ENCODE measurements at regions not wholly inside any gene's neighbourhood (a gene's known extent, or its start where the extent isn't known, plus 50 kb on each side); places are given as distances from the start of the nearest gene placed in this dataset.

DNA sequence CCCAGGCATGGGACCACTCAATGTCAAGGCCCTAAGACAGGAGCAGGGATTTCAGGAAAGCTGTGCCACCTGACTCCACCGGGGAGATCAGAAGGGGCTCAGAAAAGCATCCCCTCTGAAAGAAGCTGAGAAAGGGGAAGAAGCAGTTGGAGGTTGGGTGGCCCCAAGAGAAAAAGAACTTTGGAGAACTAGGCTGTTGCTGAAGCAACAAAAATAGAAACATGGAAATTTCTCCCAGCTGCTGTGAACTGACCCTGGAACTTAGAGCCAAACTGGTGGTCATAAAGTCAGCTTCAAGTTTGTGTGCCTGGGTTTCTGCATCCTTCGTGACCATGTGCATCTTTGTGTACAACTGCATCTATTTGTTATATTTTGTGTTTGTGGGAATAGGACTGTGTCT, 534.5 kb downstream of the MAFB start:
- H3K4me1 Mint-ChIP-seq (ENCODE audit: low read depth, unreplicated experiment) = no peaks in the 10 kb centered on the region

GRCh38 chr20:40148886-40149285, 540.1 kb downstream of the MAFB start:
- no peak overlapping the region for H3K4me3 Mint-ChIP-seq (ENCODE audit: unreplicated experiment)
- no peak for TF ChIP-seq CTCF (IDR thresholded peaks at IDR 0.05; ENCODE audit: partially characterized antibody, unreplicated experiment)
- H3K27ac Mint-ChIP-seq (ENCODE audit: unreplicated experiment) = no peak overlapping the region
- peaks cover 6% of the 10 kb centered on the region for H3K27me3 Mint-ChIP-seq (ENCODE audit: unreplicated experiment)
- H3K9me3 Mint-ChIP-seq (ENCODE audit: unreplicated experiment) = peaks cover 5% of the 10 kb centered on the region
- no peaks in the 10 kb centered on the region for H3K4me1 Mint-ChIP-seq (ENCODE audit: low read depth, unreplicated experiment)
- peaks cover 6% of the 10 kb centered on the region for H3K36me3 Mint-ChIP-seq (ENCODE audit: unreplicated experiment)
- no peak for DNase-seq

More for the DNA sequence above, 534.5 kb downstream of the MAFB start:
- no peaks in the 10 kb centered on the region for H3K36me3 Mint-ChIP-seq (ENCODE audit: unreplicated experiment)
- H3K27me3 Mint-ChIP-seq (ENCODE audit: unreplicated experiment) = peaks cover 4% of the 10 kb centered on the region
- no peak overlapping the region for H3K27ac Mint-ChIP-seq (ENCODE audit: unreplicated experiment)
- no peak for DNase-seq
- no peak overlapping the region for H3K4me3 Mint-ChIP-seq (ENCODE audit: unreplicated experiment)
- H3K9me3 Mint-ChIP-seq (ENCODE audit: unreplicated experiment) = peaks cover 3% of the 10 kb centered on the region
- no peak for TF ChIP-seq CTCF (IDR thresholded peaks at IDR 0.05; ENCODE audit: partially characterized antibody, unreplicated experiment)

DNA sequence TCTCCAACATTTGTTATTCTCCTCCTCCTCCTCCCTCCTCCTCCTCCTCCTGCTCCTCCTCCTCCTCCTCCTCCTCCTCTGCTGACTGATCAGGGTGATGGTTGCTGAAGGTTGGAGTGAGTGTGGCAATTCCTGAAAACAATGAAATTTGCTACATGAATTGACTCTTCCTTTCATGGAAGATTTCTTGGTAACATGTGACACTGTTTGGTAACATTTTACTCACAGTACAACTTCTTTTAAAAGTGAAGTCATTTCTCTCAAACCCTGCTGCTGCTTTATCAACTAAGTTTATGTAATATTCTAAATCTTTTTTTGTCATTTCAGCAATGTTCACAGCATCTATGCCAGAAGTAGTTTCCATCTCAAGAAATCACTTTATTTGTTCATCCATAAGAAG, 543.0 kb downstream of the MAFB start:
- H3K4me1 Mint-ChIP-seq (ENCODE audit: low read depth, unreplicated experiment) = no peaks in the 10 kb centered on the region
- H3K9me3 Mint-ChIP-seq (ENCODE audit: unreplicated experiment) = peaks cover 5% of the 10 kb centered on the region

DNA sequence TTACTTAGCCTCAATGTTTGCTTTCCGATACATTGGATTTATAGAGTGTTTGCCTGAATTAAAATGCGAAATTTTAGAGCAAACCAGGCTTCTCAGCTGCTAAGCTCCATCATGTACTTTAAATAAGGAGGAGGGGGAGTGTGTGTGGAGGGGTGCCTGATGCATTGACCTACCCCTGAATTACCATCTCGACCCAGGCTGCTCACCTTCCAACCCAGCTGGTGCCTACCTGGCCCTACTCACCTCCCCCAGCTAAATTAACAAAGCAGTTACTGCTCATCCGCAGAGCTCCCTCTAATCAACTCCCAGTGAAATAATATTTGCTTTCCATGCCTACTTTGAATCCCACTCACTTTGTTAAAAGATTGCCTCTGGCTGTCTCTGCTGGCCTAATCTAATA, 544.5 kb downstream of the MAFB start:
- Mint-ChIP-seq H3K36me3 (ENCODE audit: unreplicated experiment) (peaks cover 6% of the 10 kb centered on the region), H3K27me3 (ENCODE audit: unreplicated experiment) (peaks cover 4% of the 10 kb centered on the region), H3K4me1 (ENCODE audit: low read depth, unreplicated experiment) (no peaks in the 10 kb centered on the region), H3K4me3 (ENCODE audit: unreplicated experiment) (no peak overlapping the region), H3K9me3 (ENCODE audit: unreplicated experiment) (peaks cover 3% of the 10 kb centered on the region), H3K27ac (ENCODE audit: unreplicated experiment) (no peak overlapping the region)
- no peak for TF ChIP-seq CTCF (IDR thresholded peaks at IDR 0.05; ENCODE audit: partially characterized antibody, unreplicated experiment)
- no peak for DNase-seq

More for the DNA sequence above, 543.0 kb downstream of the MAFB start:
- no peak for TF ChIP-seq CTCF (IDR thresholded peaks at IDR 0.05; ENCODE audit: partially characterized antibody, unreplicated experiment)
- H3K4me3 Mint-ChIP-seq (ENCODE audit: unreplicated experiment) = no peak overlapping the region
- H3K27me3 Mint-ChIP-seq (ENCODE audit: unreplicated experiment) = peaks cover 4% of the 10 kb centered on the region
- H3K27ac Mint-ChIP-seq (ENCODE audit: unreplicated experiment) = no peak overlapping the region
- DNase-seq = no peak
- H3K36me3 Mint-ChIP-seq (ENCODE audit: unreplicated experiment) = peaks cover 6% of the 10 kb centered on the region

GRCh38 chr20:40134176-40134575, 554.9 kb downstream of the MAFB start:
- H3K4me3 Mint-ChIP-seq (ENCODE audit: unreplicated experiment) = no peak overlapping the region
- no peaks in the 10 kb centered on the region for H3K4me1 Mint-ChIP-seq (ENCODE audit: low read depth, unreplicated experiment)
- H3K27ac Mint-ChIP-seq (ENCODE audit: unreplicated experiment) = no peak overlapping the region
- DNase-seq = no peak
- no peak for TF ChIP-seq CTCF (IDR thresholded peaks at IDR 0.05; ENCODE audit: partially characterized antibody, unreplicated experiment)
- H3K36me3 Mint-ChIP-seq (ENCODE audit: unreplicated experiment) = no peaks in the 10 kb centered on the region
- H3K27me3 Mint-ChIP-seq (ENCODE audit: unreplicated experiment) = peaks cover 2% of the 10 kb centered on the region
- H3K9me3 Mint-ChIP-seq (ENCODE audit: unreplicated experiment) = peaks cover 3% of the 10 kb centered on the region

Data from glutamatergic neuron (in vitro differentiated cells).